Uterus (tissue), 2 donors: ENCODE measurements at regions not wholly inside any gene's neighbourhood (a gene's known extent, or its start where the extent isn't known, plus 50 kb on each side); places are given as distances from the start of the nearest gene placed in this dataset.

Experiments
- CTCF ChIP-seq, 4 experiments: fragments of 200-600 bp in 2 of 4; fragments of 450-650 bp in 2 of 4; sonication (generic) in 2 of 4; IDR thresholded peaks; one replicate each; pipeline ENCODE4 v1.5.1; 2016 to 2019; ENCODE audit warnings: antibody characterized with exemption in 4 of 4, mild to moderate bottlenecking in 2 of 4, moderate library complexity in 1 of 4
- POLR2A ChIP-seq, 2 donors: fragments of 450-650 bp; IDR thresholded peaks; one replicate each; pipeline ENCODE4 v1.6.1; 2016; ENCODE audit warnings: antibody characterized with exemption in 2 of 2, mild to moderate bottlenecking in 1 of 2, moderate library complexity in 1 of 2

- TF ChIP-seq CTCF (IDR thresholded peaks at IDR 0.05) = no peak
- no peak for TF ChIP-seq POLR2A (IDR thresholded peaks at IDR 0.05)
Measured at GRCh38 chr7:68311958-68312357, 1286.3 kb upstream of the AUTS2 start.
